GM12878 (cell line): ENCODE measurements at regions not wholly inside any gene's neighbourhood (a gene's known extent, or its start where the extent isn't known, plus 50 kb on each side); places are given as distances from the start of the nearest gene placed in this dataset.

Experiments
- EED ChIP-seq: sonication (generic); IDR thresholded peaks from 2 replicates; pipeline ENCODE4 v1.6.1; 2016; ENCODE audit warnings: antibody characterized with exemption, low read depth
- MTA2 ChIP-seq: fragments of 450-650 bp; IDR thresholded peaks from 2 replicates; pipeline ENCODE4 v1.6.1; 2016; ENCODE audit warnings: low read depth, mild to moderate bottlenecking, moderate library complexity
- POLR2AphosphoS5 ChIP-seq: IDR thresholded peaks from 2 replicates; pipeline ENCODE4 v1.6.1; 2011; ENCODE audit warnings: mild to moderate bottlenecking, low read length, inconsistent platforms
- TF ChIP-seq, protein P1 (sequence below), 3 experiments: IDR thresholded peaks in 2 of 3; conservative IDR thresholded peaks in 1 of 3; 2 replicates each; pipeline ENCODE4 v1.5.1; 2011; ENCODE audit warnings: low read depth in 3 of 3, low read length in 3 of 3, mild to moderate bottlenecking in 3 of 3, control low read depth in 2 of 3, moderate library complexity in 2 of 3, inconsistent platforms in 1 of 3, mixed read lengths in 1 of 3; ENCODE audit not compliant: control insufficient read depth in 2 of 3, insufficient read depth in 1 of 3; ENCODE audit errors: extremely low read depth in 1 of 3
- TF ChIP-seq, protein P2 (sequence below): fragments of 450-650 bp; conservative IDR thresholded peaks from 2 replicates; pipeline ENCODE4 v1.6.1; 2017; ENCODE audit warnings: mild to moderate bottlenecking, moderate library complexity

DNA sequence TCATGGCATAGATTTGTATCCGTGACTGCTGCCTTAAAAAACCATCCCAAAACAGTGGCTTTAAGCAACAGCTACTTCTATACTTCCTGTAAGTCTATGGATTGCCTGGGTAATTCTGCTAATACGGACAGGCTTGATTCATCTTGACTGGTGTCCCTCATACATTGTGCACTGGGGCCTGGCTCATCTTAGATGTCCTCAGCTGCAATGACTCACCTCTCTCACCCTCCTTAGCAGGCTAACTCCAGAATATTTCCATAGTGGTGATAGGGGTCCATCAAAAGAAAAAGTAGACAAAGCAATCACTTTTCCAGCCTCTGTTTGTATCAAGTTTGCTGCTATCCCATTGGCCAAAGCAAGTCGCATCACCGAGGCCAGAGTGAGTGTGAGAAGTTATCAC is 409.1 kb upstream of the KAZN start:
- TF ChIP-seq, protein P1, sequence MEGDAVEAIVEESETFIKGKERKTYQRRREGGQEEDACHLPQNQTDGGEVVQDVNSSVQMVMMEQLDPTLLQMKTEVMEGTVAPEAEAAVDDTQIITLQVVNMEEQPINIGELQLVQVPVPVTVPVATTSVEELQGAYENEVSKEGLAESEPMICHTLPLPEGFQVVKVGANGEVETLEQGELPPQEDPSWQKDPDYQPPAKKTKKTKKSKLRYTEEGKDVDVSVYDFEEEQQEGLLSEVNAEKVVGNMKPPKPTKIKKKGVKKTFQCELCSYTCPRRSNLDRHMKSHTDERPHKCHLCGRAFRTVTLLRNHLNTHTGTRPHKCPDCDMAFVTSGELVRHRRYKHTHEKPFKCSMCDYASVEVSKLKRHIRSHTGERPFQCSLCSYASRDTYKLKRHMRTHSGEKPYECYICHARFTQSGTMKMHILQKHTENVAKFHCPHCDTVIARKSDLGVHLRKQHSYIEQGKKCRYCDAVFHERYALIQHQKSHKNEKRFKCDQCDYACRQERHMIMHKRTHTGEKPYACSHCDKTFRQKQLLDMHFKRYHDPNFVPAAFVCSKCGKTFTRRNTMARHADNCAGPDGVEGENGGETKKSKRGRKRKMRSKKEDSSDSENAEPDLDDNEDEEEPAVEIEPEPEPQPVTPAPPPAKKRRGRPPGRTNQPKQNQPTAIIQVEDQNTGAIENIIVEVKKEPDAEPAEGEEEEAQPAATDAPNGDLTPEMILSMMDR (IDR thresholded peaks at IDR 0.05 in 2 of 3, conservative IDR thresholded peaks at IDR 0.05 in 1 of 3; ENCODE audit: control insufficient read depth in 2 of 3, extremely low read depth in 1 of 3, insufficient read depth in 1 of 3, low read depth in 3 of 3, low read length in 3 of 3): no peak
- TF ChIP-seq MTA2 (no peak), POLR2AphosphoS5 (no peak), EED (no peak)
- TF ChIP-seq, protein P2, sequence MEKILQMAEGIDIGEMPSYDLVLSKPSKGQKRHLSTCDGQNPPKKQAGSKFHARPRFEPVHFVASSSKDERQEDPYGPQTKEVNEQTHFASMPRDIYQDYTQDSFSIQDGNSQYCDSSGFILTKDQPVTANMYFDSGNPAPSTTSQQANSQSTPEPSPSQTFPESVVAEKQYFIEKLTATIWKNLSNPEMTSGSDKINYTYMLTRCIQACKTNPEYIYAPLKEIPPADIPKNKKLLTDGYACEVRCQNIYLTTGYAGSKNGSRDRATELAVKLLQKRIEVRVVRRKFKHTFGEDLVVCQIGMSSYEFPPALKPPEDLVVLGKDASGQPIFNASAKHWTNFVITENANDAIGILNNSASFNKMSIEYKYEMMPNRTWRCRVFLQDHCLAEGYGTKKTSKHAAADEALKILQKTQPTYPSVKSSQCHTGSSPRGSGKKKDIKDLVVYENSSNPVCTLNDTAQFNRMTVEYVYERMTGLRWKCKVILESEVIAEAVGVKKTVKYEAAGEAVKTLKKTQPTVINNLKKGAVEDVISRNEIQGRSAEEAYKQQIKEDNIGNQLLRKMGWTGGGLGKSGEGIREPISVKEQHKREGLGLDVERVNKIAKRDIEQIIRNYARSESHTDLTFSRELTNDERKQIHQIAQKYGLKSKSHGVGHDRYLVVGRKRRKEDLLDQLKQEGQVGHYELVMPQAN: no peak
